ENCODE measurements at regions not wholly inside any gene's neighbourhood (a gene's known extent, or its start where the extent isn't known, plus 50 kb on each side); places are given as distances from the start of the nearest gene placed in this dataset.

- intact Hi-C loops (cut with micrococcal nuclease; ENCODE audit: unreplicated experiment) = loop anchor here (5.0 to 10.0 kb wide), 2 partner anchors 425 to 1597 kb away; no protein-coding TSS in a partner anchor
- Histone ChIP-seq H3K36me3 (ENCODE audit: insufficient read depth, low read length, poor library complexity, severe bottlenecking) (no peaks in the 10 kb centered on the region), H3K4me3 (ENCODE audit: low read depth, low read length, poor library complexity, severe bottlenecking) (no peak overlapping the region), H3K27ac (ENCODE audit: low read depth, low read length, poor library complexity, severe bottlenecking) (peak overlapping the region; percentile 92), H3K4me1 (ENCODE audit: insufficient read depth, low read length, poor library complexity, severe bottlenecking) (peaks cover 65% of the 10 kb centered on the region), H3K9me3 (ENCODE audit: low read depth, low read length, poor library complexity, severe bottlenecking) (no peaks in the 10 kb centered on the region), H3K27me3 (replicated peaks; ENCODE audit: insufficient read depth, low read depth, low read length, poor library complexity) (no peaks in the 10 kb centered on the region)
- TF ChIP-seq, protein P1, sequence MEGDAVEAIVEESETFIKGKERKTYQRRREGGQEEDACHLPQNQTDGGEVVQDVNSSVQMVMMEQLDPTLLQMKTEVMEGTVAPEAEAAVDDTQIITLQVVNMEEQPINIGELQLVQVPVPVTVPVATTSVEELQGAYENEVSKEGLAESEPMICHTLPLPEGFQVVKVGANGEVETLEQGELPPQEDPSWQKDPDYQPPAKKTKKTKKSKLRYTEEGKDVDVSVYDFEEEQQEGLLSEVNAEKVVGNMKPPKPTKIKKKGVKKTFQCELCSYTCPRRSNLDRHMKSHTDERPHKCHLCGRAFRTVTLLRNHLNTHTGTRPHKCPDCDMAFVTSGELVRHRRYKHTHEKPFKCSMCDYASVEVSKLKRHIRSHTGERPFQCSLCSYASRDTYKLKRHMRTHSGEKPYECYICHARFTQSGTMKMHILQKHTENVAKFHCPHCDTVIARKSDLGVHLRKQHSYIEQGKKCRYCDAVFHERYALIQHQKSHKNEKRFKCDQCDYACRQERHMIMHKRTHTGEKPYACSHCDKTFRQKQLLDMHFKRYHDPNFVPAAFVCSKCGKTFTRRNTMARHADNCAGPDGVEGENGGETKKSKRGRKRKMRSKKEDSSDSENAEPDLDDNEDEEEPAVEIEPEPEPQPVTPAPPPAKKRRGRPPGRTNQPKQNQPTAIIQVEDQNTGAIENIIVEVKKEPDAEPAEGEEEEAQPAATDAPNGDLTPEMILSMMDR (conservative IDR thresholded peaks at IDR 0.05; ENCODE audit: low read depth, low read length) = no peak
- no peak for TF ChIP-seq EZH2 (IDR thresholded peaks at IDR 0.05; ENCODE audit: borderline replicate concordance, low read depth, low read length, poor library complexity, severe bottlenecking)
- peak; percentile 84 for DNase-seq (ENCODE audit: low spot score)
- ChIA-PET CTCF (no interaction called here), POLR2A (ENCODE audit: low non-redundant PET) (no interaction called here)
- BruUV-seq (replicated peaks) = no TSS peak
These were observed 352.4 kb upstream of the FAT3 start for GRCh38 chr11:91872243-91872642.

DNA sequence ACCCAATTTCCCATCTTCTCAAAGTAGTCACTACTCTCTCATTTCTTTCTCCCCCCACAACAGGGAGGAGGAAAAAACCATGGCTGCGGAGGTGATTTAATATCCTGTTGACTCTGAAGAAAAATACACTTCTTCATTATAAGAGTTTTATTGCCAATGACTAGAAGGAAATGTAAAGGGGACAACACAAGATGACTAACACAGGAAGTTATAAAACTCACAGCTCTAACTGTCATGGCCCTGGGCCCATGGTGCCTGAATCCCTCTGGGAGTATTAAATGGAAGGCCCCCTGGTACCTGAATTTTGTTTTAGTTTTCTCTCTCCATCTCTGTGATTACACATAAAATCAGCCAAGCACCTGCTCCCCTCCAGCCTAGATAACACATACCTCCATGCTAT lies 352.8 kb upstream of the FAT3 start:
- Histone ChIP-seq H3K9me3 (ENCODE audit: low read depth, low read length, poor library complexity, severe bottlenecking) (no peaks in the 10 kb centered on the region), H3K27ac (ENCODE audit: low read depth, low read length, poor library complexity, severe bottlenecking) (peak overlapping the region; percentile 92), H3K36me3 (ENCODE audit: insufficient read depth, low read length, poor library complexity, severe bottlenecking) (no peaks in the 10 kb centered on the region), H3K27me3 (replicated peaks; ENCODE audit: insufficient read depth, low read depth, low read length, poor library complexity) (no peaks in the 10 kb centered on the region), H3K4me1 (ENCODE audit: insufficient read depth, low read length, poor library complexity, severe bottlenecking) (peaks cover 67% of the 10 kb centered on the region), H3K4me3 (ENCODE audit: low read depth, low read length, poor library complexity, severe bottlenecking) (peak overlapping the region; percentile 11)
- peak; percentile 97 for DNase-seq (ENCODE audit: low spot score)
- no TSS peak for BruUV-seq (replicated peaks)
- TF ChIP-seq EZH2 (IDR thresholded peaks at IDR 0.05; ENCODE audit: borderline replicate concordance, low read depth, low read length, poor library complexity, severe bottlenecking) = no peak
- TF ChIP-seq, protein P1 (conservative IDR thresholded peaks at IDR 0.05; ENCODE audit: low read depth, low read length) = no peak
- ChIA-PET POLR2A (ENCODE audit: low non-redundant PET) (no interaction called here), CTCF (no interaction called here)
- intact Hi-C loops (cut with micrococcal nuclease; ENCODE audit: unreplicated experiment) = loop anchor here (2.0 to 10.0 kb wide), 5 partner anchors 75 to 1597 kb away; no protein-coding TSS in a partner anchor

DNA sequence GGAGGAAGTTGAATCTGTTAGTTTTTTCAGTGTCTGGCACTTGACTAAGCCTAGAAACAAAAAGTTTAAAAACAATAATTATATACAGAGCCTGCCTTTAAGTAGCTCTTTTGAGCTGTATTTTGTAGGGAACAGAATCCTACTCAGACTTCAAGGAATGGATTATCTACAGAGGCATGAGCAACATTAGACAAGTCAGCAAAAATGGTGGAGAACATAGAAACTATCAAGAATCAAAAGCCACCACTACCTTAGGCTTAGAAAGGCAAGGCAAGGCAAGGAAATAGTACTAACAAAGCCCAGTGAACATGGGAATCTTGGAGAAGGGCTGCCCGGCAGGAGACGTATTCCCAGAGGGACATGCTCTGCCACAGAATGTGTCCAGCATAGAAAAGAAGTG lies 353.6 kb upstream of the FAT3 start:
- no peaks in the 10 kb centered on the region for H3K27me3 ChIP-seq (replicated peaks; ENCODE audit: insufficient read depth, low read depth, low read length, poor library complexity)
- peaks cover 68% of the 10 kb centered on the region for H3K4me1 ChIP-seq (ENCODE audit: insufficient read depth, low read length, poor library complexity, severe bottlenecking)
- TSS peak; percentile 76 for BruUV-seq (replicated peaks)
- H3K27ac ChIP-seq (ENCODE audit: low read depth, low read length, poor library complexity, severe bottlenecking) = peak overlapping the region; percentile 92
- no peaks in the 10 kb centered on the region for H3K36me3 ChIP-seq (ENCODE audit: insufficient read depth, low read length, poor library complexity, severe bottlenecking)
- intact Hi-C loops (cut with micrococcal nuclease; ENCODE audit: unreplicated experiment) = loop anchor here (2.0 to 10.0 kb wide), 5 partner anchors 76 to 1596 kb away; no protein-coding TSS in a partner anchor
- ChIA-PET CTCF (no interaction called here), POLR2A (ENCODE audit: low non-redundant PET) (no interaction called here)
- no peak for DNase-seq (ENCODE audit: low spot score)
- peak overlapping the region; percentile 11 for H3K4me3 ChIP-seq (ENCODE audit: low read depth, low read length, poor library complexity, severe bottlenecking)
- TF ChIP-seq, protein P1 (conservative IDR thresholded peaks at IDR 0.05; ENCODE audit: low read depth, low read length) = no peak
- TF ChIP-seq EZH2 (IDR thresholded peaks at IDR 0.05; ENCODE audit: borderline replicate concordance, low read depth, low read length, poor library complexity, severe bottlenecking) = no peak
- H3K9me3 ChIP-seq (ENCODE audit: low read depth, low read length, poor library complexity, severe bottlenecking) = no peaks in the 10 kb centered on the region
